H1 (cell line): ENCODE measurements at regions not wholly inside any gene's neighbourhood (a gene's known extent, or its start where the extent isn't known, plus 50 kb on each side); places are given as distances from the start of the nearest gene placed in this dataset.

Experiments
- CHD7 ChIP-seq: fragments of 300-600 bp; sonication (generic); IDR thresholded peaks from 2 replicates; pipeline ENCODE4 v1.7.1; 2012; ENCODE audit warnings: low read length, moderate library complexity, mild to moderate bottlenecking, inconsistent platforms; ENCODE audit not compliant: insufficient replicate concordance
- CTBP2 ChIP-seq: IDR thresholded peaks from 2 replicates; pipeline ENCODE4 v1.7.0; 2011; ENCODE audit warnings: borderline replicate concordance, mild to moderate bottlenecking, moderate library complexity, mixed read lengths, low read length; ENCODE audit not compliant: insufficient read depth, insufficient read length
- RBBP5 ChIP-seq: IDR thresholded peaks from 2 replicates; pipeline ENCODE4 v1.7.1; 2012; ENCODE audit warnings: low read depth, mild to moderate bottlenecking, inconsistent platforms, low read length, moderate library complexity, borderline replicate concordance
- TAF1 ChIP-seq: IDR thresholded peaks from 2 replicates; pipeline ENCODE4 v1.6.1; 2011; ENCODE audit warnings: mild to moderate bottlenecking, low read depth, low read length

- TF ChIP-seq CHD7 (no peak), TAF1 (no peak), RBBP5 (no peak), CTBP2 (no peak)
These were observed 116.0 kb upstream of the MRPS22 start (continued) for GRCh38 chr3:139227827-139228226.
